Fibroblast of skin of left biceps (primary cell): ENCODE measurements at regions not wholly inside any gene's neighbourhood (a gene's known extent, or its start where the extent isn't known, plus 50 kb on each side); places are given as distances from the start of the nearest gene placed in this dataset.
A peak's percentile ranks its signal among the peaks of the same experiment; 100 is the strongest.
"Not testable (repeated sequence)": the region's sequence is repeated elsewhere in the genome, so short reads cannot be mapped to it uniquely, and the experiment has no call there.

Experiments used
- DNase-seq, 2 experiments: peaks; one replicate each; pipeline ENCODE4 v3.0.0-alpha.2; 2013; ENCODE audit warnings: low read depth in 2 of 2

DNA sequence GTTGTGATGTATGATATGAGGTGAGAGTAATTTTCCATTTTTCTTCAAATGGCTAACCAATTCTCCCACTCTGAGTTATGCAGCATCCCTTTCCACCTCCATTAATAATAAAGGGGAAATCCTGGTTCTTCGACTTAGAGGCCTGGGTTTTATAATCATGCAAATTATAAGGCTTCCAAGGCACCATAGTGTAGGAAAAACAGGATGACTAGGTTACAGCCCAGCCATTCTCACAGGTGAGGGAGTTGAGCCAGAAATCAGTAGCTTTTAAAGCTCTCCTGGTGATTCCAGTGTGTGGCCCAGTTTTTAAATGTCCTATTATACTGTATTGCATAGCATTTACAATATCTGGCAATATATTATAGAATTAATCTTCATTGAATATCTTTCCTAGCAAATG is 203.1 kb downstream of the ARHGEF9 start:
- no peak for DNase-seq

DNA sequence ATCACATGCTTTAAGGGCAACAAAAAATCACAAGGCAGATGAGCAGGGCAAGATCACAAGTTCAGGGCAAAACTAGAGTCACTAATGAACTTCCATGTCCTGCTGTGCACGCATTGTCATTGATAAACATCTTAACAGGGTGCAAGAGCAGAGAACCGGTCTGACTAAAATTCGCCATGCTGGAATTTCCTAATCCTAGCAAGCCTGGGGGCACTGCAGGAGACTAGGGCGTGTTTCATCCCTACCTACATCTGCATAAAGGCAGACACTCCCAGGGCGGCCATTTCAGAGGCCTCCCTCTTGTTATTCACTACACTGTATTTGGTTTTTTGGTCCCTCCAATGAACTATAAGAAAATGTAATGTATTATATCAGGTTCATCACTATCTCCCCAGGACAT is 203.6 kb downstream of the ARHGEF9 start:
- DNase-seq = no peak

DNA sequence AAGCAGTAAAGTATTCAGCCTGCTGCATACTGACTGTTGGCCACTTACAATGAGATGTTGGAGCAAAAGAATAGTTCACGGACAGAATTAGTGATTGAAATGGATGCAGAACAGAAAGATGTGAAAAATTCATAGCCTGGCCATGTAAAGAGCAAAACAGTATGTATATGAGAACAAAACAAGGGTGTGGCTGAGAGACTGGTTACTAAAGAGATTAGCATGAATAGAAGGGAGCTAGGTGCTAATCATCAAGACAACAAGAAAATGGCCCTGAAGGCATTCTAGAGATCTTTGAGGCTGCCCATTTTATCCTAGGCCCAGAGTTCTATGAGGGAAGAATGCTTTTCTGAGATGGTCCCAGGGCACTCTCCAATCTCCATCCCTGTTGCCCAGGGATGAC is 208.5 kb downstream of the ARHGEF9 start:
- no peak for DNase-seq

DNA sequence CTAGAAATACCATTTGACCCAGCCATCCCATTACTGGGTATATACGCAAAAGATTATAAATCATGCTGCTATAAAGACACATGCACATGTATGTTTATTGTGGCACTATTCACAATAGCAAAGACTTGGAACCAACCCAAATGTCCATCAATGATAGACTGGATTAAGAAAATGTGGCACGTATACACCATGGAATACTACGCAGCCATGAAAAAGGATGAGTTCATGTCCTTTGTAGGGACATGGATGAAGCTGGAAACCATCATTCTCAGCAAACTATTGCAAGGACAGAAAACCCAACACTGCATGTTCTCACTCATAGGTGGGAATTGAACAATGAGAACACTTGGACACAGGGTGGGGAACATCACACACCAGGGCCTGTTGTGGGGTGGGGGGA is 209.3 kb downstream of the ARHGEF9 start:
- DNase-seq = not testable (repeated sequence)

DNA sequence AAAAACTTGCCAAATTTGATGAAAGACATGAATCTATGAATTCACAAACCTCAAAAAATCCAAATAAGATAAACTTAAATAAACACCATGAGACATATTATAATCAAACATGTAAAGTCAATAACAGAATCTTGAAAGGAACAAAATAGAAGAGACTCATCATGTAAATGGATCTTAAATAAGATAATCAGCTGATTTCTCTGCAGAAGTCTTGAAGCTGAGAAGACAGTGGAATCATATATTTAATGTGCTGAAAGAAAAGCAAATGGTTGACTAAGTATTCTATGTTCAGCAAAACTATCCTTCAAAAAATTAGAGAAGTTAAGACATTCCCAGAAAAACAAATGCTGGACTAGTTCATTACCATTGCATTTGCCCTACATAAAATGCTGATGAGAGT is 215.7 kb upstream of the SPIN4 start:
- DNase-seq = no peak

GRCh38 chrX:63561425-63561824 is 210.3 kb upstream of the SPIN4 start:
- no peak for DNase-seq

DNA sequence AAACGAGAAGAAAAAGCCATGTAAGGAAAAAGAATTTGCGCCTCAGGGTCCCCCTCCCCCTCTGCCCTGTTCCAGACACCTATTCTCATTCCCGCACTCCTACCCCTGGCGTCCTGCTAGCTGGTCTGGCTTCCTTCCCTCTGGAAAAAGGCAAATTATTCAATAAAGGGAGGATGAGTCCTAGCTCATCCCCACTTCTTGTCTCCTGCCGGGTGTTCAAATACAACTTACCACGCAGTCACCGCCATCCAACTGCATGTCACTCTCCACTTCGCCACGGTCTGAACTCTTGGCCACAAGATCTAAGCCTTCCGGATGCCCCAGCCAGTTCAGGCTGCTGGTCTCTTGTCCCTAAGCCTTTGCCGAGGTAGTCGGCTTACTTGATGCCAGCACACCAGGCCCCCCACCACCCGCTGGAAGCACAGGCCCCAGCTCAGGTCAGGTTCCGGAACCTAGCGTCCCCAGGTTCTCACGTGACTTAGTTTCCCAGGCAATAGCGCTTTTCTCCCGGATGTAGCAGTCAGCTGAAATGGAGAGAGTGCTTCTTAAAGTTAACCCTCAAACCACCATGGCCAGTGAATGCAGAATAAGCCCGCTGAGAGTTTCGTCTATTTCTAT is 209.6 kb upstream of the SPIN4 start:
- peak; percentile 26 to 30 for DNase-seq

DNA sequence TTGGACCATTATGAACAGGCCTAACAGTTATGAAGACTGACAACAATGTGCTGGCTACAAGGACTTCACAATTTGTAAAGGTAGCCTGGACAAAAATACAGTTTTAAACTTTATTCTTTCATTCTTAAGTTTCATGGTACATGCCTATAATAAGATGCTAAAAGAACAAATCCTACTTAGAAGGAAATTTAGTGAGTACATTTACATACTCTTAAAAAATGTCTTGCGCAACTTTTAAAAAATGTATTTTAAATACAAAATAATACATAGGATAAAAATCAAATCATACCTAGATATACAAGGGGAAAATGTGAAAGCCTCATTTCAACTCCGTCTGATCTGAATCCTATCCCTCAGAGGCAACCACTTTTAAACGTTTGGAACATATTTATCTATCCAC is 200.7 kb upstream of the SPIN4 start:
- DNase-seq = no peak

DNA sequence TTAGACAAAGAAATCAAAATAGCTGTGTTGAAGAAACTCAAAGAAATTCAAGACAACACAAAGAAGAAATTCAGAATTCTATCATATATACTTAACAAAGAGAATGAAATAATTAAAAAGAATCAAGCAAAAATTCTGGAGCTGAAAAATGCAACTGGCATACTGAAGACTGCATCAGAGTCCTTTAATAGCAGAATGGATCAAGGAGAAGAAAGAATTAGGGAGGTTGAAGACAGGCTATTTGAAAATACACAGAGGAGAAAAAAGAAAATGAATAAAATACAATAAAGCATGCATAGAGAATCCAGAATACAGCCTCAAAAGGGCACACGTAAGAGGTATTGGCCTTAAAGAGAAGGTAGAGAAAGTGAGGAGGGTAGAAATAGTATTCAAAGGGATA is 179.5 kb upstream of the SPIN4 start:
- no peak for DNase-seq

GRCh38 chrX:63529961-63530360 is 178.8 kb upstream of the SPIN4 start:
- DNase-seq = no peak

GRCh38 chrX:63526863-63527262 is 175.7 kb upstream of the SPIN4 start:
- no peak for DNase-seq

DNA sequence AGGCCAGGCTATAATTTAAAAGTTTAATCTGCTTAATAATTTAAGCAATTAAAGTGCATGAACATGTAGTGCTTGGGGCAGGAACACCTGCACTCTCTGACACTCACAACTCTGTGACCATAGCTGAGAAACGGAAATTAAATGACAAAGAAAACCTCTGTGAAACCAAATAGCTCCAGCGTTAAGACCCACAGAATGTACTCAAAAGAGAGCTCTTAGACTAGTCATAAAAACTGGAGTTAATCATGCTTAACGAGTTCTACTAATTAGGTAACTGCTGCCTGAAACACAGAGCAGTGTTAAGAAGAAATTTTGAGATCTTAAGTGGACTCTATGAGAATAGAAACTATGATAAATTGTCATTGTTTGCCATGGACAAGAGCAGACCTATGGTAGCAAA is 174.4 kb upstream of the SPIN4 start:
- no peak for DNase-seq

- DNase-seq = not testable (repeated sequence)
Observed at GRCh38 chrX:63519368-63519767, 168.2 kb upstream of the SPIN4 start.

DNA sequence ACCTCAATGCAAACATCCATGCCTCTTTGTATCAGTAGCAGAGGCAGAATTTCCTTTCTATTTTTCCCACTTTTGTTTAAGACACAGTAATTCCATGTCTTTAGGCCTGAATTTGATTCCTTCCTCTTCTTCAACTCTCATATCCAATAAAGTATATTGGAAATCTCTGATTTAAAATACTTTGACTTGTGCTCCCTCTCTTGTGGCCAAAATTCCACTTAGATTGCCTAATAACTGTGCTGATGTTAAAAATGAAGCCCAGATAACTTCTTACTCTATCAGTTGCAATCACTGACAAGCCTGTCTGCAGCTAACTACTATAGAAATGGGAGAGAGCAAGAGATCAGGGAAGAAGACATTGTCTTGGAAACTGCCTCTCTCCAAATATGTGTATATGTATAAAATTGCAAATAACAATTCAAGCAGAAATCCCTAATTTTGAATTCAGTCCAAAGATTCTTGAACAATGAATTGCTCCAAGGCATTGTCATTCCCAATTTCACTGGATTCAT is 163.5 kb upstream of the SPIN4 start:
- DNase-seq = no peak

DNA sequence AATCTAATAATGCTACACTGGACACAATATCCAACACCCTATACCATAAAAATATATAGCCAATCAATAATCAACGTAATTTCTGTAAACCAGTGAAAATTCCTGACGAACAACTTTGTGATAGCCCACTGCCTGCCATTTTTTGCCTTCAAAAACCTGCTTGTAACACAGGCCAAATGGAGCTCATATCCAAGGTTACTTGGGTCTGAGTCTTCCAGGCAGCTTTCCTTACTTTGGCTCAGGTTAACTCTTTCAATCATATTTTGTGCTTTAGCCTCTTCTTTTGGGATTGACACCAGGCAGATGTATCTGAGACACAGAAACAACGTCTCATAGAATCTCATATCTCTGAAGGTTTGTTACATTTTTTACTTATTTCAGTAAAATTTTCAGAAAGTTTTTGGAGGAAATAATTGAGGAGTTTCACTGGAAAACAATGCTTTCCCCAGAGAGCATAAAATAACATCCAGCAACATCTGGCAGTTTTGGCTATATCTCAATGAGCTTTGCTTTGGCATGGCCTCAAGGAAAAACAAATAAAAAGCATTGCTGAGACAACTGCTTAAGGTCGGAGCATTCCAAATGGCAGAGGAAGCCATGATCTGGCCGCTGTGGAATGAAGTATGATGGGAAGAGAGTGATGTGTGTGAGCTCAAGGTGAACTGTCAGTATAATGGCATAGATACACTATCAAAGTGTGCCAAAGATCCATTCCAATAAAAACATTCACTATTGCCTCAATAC is 162.9 kb upstream of the SPIN4 start:
- peak; percentile 77 to 78 for DNase-seq

DNA sequence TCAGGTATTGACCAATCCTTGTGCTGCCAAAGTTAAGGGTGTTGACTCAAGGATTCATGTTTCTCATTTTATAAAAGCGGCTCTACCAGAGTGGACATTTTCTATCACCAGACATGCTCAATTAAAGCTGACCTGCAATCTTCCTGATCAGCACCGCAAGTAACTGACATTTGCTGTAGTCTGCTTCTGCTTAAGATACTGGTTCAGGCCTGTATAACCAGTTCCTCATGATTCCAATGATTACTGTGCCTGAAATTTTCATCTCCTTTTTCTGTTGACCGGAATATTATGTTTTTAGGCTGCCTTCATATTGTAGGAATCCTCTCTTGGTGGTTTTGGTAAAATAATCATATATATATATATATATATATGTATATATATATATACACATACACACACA is 160.2 kb upstream of the SPIN4 start:
- no peak for DNase-seq

- no peak for DNase-seq
Observed at GRCh38 chrX:63508668-63509067, 157.5 kb upstream of the SPIN4 start.

GRCh38 chrX:63506320-63506719 is 155.2 kb upstream of the SPIN4 start:
- no peak for DNase-seq

GRCh38 chrX:63503541-63503940 is 152.4 kb upstream of the SPIN4 start:
- peak; percentile 54 to 58 for DNase-seq

DNA sequence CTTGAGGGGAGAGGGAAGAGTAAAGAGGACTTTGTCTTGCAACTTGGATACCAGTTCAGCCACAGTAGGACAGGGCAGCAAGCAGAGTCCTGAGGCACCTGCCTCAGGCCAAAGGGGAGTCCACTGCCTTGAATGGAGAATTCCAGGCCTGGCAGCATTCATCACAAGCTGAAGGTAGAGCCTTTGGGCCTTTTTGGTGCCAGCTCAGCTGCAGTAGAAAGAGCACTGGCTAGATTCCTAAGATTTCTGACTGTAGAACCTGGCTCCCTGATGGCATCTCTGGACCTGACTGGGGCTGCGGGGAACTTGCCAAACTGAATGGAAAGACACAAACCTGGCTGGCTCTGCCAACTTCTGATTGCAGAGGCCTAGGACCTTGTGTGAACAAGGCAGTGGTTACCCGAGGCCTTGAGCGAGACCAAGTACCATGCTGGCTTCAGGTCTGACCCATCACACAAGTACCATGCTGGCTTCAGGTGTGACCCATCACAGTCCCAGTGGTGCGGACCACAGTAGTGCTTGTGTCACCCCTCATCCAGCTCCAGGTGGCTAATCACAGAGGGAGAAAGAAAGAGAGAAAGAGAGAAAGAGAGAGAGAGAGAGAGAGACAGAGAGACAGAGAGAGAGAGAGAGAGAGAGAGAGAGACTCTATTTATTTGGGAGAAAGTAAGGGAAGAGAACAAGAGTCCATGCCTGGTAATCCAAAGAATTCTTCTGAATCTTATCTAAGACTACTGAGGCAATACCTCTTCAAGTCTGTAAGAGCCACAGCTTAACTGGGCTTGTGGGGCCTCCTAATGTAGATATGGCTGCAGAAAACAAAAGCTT is 137.6 kb upstream of the SPIN4 start:
- no peak for DNase-seq

DNA sequence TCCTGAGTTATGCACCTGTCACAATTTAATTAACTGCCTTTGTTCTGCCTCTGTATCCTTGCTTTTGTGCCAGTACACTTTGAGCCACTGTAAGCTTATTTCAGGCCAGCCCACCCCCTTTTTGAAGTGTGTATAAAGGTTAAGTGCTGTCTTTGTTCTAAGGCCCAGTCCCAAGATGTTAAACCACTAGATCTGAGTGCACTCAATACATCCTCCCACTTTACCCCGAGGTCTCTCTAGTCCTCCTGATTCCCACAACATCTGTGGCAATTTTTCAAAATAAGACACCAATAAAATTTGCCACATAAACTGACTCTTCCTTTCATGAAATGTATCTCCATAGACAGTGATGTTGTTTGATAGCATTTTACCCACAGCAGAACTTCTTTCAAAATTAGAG is 124.1 kb upstream of the SPIN4 start:
- no peak for DNase-seq

DNA sequence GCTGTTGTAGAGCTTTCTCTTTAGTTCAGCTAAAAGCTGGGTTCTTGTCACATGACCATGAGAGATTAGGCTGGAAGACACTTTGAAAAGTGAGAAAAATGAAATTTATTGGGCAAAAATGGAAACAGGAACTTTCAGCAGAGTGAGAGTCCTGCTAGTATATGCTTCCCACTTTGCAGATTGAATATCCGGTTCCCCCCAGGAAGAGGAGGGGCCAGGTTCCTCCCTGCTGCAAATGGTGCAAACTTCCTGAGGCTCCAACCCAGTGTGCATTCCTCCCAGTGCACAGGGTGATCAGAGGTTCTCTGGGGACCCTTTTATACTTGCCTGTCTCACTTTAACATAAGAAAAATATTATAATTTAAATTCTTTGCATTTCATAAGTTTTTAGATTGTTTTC is 119.9 kb upstream of the SPIN4 start:
- DNase-seq = no peak

DNA sequence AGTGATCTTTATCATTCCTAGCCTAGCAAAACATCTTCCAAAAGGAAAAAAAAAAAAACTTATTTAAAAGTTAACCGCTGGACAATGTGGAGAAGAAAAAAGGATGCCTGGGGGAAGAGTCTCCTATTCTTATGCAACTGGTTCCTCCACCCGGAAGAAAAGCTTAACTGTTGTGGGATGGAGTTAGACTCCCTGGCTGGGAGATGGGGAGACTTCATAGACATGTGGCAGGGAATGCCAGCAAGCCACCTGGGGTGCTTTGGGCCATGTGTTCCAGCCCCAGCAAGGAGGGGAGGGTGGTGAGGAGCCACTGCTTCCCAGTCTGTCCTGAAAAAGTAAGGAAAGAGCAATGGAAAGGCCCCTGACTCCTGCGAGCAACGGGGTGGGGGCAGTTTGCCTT is 119.4 kb upstream of the SPIN4 start:
- DNase-seq = no peak
